Esophagus squamous epithelium (tissue), 4 donors: ENCODE measurements at regions not wholly inside any gene's neighbourhood (a gene's known extent, or its start where the extent isn't known, plus 50 kb on each side); places are given as distances from the start of the nearest gene placed in this dataset.
"Not testable (repeated sequence)": the region's sequence is repeated elsewhere in the genome, so short reads cannot be mapped to it uniquely, and the experiment has no call there.

Experiments used
- CTCF ChIP-seq, 6 experiments: fragments of 450-650 bp in 4 of 6; fragments of 200-600 bp in 2 of 6; sonication (generic) in 2 of 6; IDR thresholded peaks; one replicate each; pipeline ENCODE4 v1.5.1; 2016 to 2019; ENCODE audit warnings: antibody characterized with exemption in 6 of 6, mild to moderate bottlenecking in 4 of 6, moderate library complexity in 4 of 6
- POLR2A ChIP-seq, 4 donors: fragments of 450-650 bp; IDR thresholded peaks; one replicate each; pipeline ENCODE4 v1.6.1; 2017; ENCODE audit warnings: antibody characterized with exemption in 4 of 4, mild to moderate bottlenecking in 4 of 4, moderate library complexity in 3 of 4

GRCh38 chr5:155672001-155672400 is 655.0 kb upstream of the SGCD start:
- not testable (repeated sequence) for TF ChIP-seq POLR2A, CTCF (IDR thresholded peaks at IDR 0.05)
